Stomach (tissue), 4 donors: ENCODE measurements at regions not wholly inside any gene's neighbourhood (a gene's known extent, or its start where the extent isn't known, plus 50 kb on each side); places are given as distances from the start of the nearest gene placed in this dataset.

Source experiments
- CTCF ChIP-seq, 7 experiments: fragments of 450-650 bp in 4 of 7; fragments of 200-600 bp in 3 of 7; sonication (generic) in 3 of 7; IDR thresholded peaks; one replicate each; pipeline ENCODE4 v1.5.1; 2016 to 2019; ENCODE audit warnings: antibody characterized with exemption in 7 of 7, control low read depth in 2 of 7, mild to moderate bottlenecking in 1 of 7
- POLR2A ChIP-seq, 4 donors: fragments of 450-650 bp; IDR thresholded peaks; one replicate each; pipeline ENCODE4 v1.6.1; 2016; ENCODE audit warnings: antibody characterized with exemption in 4 of 4, control low read depth in 2 of 4, mild to moderate bottlenecking in 1 of 4, moderate library complexity in 1 of 4

GRCh38 chr1:209389258-209389657 lies 194.3 kb upstream of the CAMK1G start:
- TF ChIP-seq CTCF (IDR thresholded peaks at IDR 0.05) (no peak), POLR2A (IDR thresholded peaks at IDR 0.05) (no peak)
